Heart right ventricle (tissue), 16 donors: ENCODE measurements at regions not wholly inside any gene's neighbourhood (a gene's known extent, or its start where the extent isn't known, plus 50 kb on each side); places are given as distances from the start of the nearest gene placed in this dataset.

ENCODE experiments used
- ATAC-seq, 8 donors: fragments of 200-7000 bp; cut with Tn5 transposase; one replicate each; pipeline ENCODE4 v1.9.1; 2020; ENCODE audit warnings: mild to moderate bottlenecking in 8 of 8, moderate library complexity in 8 of 8, moderate number of reproducible peaks in 1 of 8
- DNase-seq, 2 donors: peaks; one replicate each; pipeline ENCODE4 v3.0.0-alpha.2; 2020
- H3K27ac ChIP-seq, 10 donors: fragments of 200-600 bp; sonication (generic) in 2 of 10; one replicate each; pipeline versions ENCODE4 v1.5.0 to v1.8.0; 2020 to 2022; ENCODE audit warnings: mild to moderate bottlenecking in 3 of 10
- H3K27me3 ChIP-seq, 7 donors: fragments of 200-600 bp; one replicate each; pipeline ENCODE4 v1.8.0; 2021 to 2022; ENCODE audit warnings: mild to moderate bottlenecking in 2 of 7
- H3K36me3 ChIP-seq, 9 donors: fragments of 200-600 bp; sonication (generic) in 1 of 9; one replicate each; pipeline versions ENCODE4 v1.5.0 to v1.8.0; 2020 to 2022; ENCODE audit warnings: mild to moderate bottlenecking in 2 of 9
- H3K4me1 ChIP-seq, 9 donors: fragments of 200-600 bp; sonication (generic) in 1 of 9; one replicate each; pipeline versions ENCODE4 v1.5.0 to v1.8.0; 2020 to 2022; ENCODE audit warnings: mild to moderate bottlenecking in 4 of 9
- H3K4me3 ChIP-seq, 10 donors: fragments of 200-600 bp; sonication (generic) in 2 of 10; one replicate each; pipeline versions ENCODE4 v1.5.0 to v1.8.0; 2020 to 2022; ENCODE audit warnings: mild to moderate bottlenecking in 7 of 10, moderate library complexity in 2 of 10
- H3K9me3 ChIP-seq, 11 donors: fragments of 200-600 bp in 10 of 11; sonication (generic) in 2 of 11; one replicate each; pipeline versions ENCODE4 v1.5.0 to v1.8.0; 2013 to 2022; ENCODE audit warnings: mild to moderate bottlenecking in 2 of 11, control low read depth in 1 of 11, moderate library complexity in 1 of 11
- CTCF ChIP-seq, 9 donors: fragments of 200-600 bp; sonication (generic) in 2 of 9; IDR thresholded peaks; one replicate each; pipeline versions ENCODE4 v1.5.0 to v1.8.0; 2021 to 2022; ENCODE audit warnings: antibody characterized with exemption in 9 of 9, mild to moderate bottlenecking in 5 of 9, moderate library complexity in 1 of 9
- WGBS, 2 donors: extraction: QIAGEN DNeasy Blood & Tissue Kit; methylation state at CpG; one replicate each; pipeline ENCODE4 v1.1.7; 2013; ENCODE audit warnings: inconsistent platforms in 1 of 2; 5-methylcytosine and 5-hydroxymethylcytosine counted together
- intact Hi-C, 10 donors: fragments of 100-400 bp; cut with DNase I; formaldehyde crosslinking; loops; one replicate each; pipeline versions ENCODE4 v1.11.1 to v1.14.2; 2022
- donor health status: Arrhythmogenic right ventricular cardiomyopathy.
- donor health status: ischemic (EF 13 %, LVEDD 7.1; RV severe dilation, severe dysfunction).
- donor health status: healthy with polysubstance abuse.
- donor health status: DM: no; HTN: yes; CAD: no.
- donor health status: DM: no; HTN: no; CAD: no.
- donor health status: ischemic (EF 25% LVEDD 6.9; RV normal size, moderate dysfunction).
- donor health status: ischemic (EF 25% LVEDD 5.7; RV mildly dilated, moderate dysfunction).
- donor health status: healthy.
- donor health status: DM: yes; HTN: yes; CAD: no.
- donor health status: Ischemic cardiomyopathy.
- donor health status: ischemic (EF 35%, LVEDD 5.7; RV mildly dilated, moderate dysfunction).
- donor health status: nonischemic (EF 11% LVEDD 7.7; RV severe dilation, severe dysfunction).
- donor health status: DM: yes; HTN: yes; CAD: no.
- donor health status: PGD.
- donor health status: ischemic (EF 29% LVEDD 5.4; RV normal size, mild dysfunction).
- donor health status: nonischemic (EF 23%, LVEDD 6.1; RV moderate dilation, normal function).

DNA sequence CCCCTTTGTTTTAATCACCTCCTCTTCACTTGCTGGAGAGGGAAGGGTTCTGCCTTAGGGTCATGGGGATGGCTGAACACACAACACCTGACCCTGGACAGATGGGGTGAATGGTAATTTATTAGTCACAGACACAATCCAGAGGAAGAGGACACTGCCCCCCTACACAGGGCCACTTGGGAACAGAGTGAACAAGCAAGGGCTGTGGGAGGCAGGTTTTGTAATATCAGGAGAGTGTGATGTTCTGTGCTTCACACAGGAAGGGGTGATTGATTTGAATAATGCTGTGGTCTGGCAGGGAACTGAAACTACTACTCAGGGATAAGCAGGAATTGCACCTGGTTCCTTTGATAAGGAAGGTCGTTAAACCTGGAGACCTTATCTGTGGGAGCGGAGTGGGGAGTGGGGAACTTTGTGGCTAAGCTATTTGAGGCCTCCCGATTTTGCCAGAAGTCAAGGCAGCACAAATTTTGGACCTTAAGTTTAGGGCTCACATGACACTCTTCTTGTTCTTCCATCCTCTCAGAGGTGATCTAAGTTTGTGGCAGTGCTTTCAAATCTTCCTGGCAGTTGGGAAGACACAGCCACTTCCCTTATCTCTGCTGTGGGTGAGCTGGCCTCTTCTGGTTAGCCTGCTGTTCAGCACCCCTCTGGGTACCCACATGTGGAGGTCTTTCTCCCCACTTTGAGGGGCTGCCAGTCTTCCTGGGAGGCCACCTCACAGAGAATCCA is 77.8 kb downstream of the CD164 start:
- no peaks in the 10 kb centered on the region for H3K9me3 ChIP-seq
- no peak for TF ChIP-seq CTCF (IDR thresholded peaks at IDR 0.05)
- H3K4me3 ChIP-seq, result no peak overlapping the region
- WGBS, 2 donors, result 23 to 31% methylated on average over 3 of the region's 3 CpGs
- intact Hi-C loops, result loop anchor here in 3 of 10 donors (5.0 kb wide), 2 partner anchors 58 to 78 kb away; partner anchors contain the start of gene CD164 (in 2 of the 3)
- peak overlapping the region in 3 of 10 donors; percentile 35 to 53 (median 43) for H3K27ac ChIP-seq
- DNase-seq, result no peak
- peaks cover 0 to 44% (median 29%) of the 10 kb centered on the region in 9 donors for H3K4me1 ChIP-seq
- H3K36me3 ChIP-seq, result no peaks in the 10 kb centered on the region
- no peaks in the 10 kb centered on the region for H3K27me3 ChIP-seq
- ATAC-seq, result no peak

- Histone ChIP-seq H3K27ac (peak overlapping the region in 3 of 10 donors; percentile 16 to 53 (median 43)), H3K36me3 (no peaks in the 10 kb centered on the region), H3K4me1 (peaks cover 0 to 49% (median 33%) of the 10 kb centered on the region in 9 donors), H3K9me3 (no peaks in the 10 kb centered on the region), H3K4me3 (no peak overlapping the region), H3K27me3 (no peaks in the 10 kb centered on the region)
- WGBS, 2 donors, result 57 to 63% methylated on average over 6 of the region's 6 CpGs
- ATAC-seq (no peak), DNase-seq (no peak)
- intact Hi-C loops, result loop anchor here in 2 of 10 donors (5.0 kb wide), 1 partner anchor 79 kb away; the partner anchor contains the start of gene CD164 (in 2 of the 2)
- no peak for TF ChIP-seq CTCF (IDR thresholded peaks at IDR 0.05)
Measured at GRCh38 chr6:109303640-109304283, 78.5 kb downstream of the CD164 start.

- Histone ChIP-seq H3K36me3 (no peaks in the 10 kb centered on the region), H3K4me1 (peaks cover 0 to 48% (median 33%) of the 10 kb centered on the region in 9 donors), H3K27ac (no peak overlapping the region), H3K9me3 (no peaks in the 10 kb centered on the region), H3K27me3 (no peaks in the 10 kb centered on the region), H3K4me3 (no peak overlapping the region)
- 93% methylated on average over 4 of the region's 4 CpGs for WGBS, 2 donors
- no peak for TF ChIP-seq CTCF (IDR thresholded peaks at IDR 0.05)
- DNase-seq (no peak), ATAC-seq (no peak)
- intact Hi-C loops, result loop anchor here in 2 of 10 donors (5.0 kb wide), 1 partner anchor 79 kb away; the partner anchor contains the start of gene CD164 (in 2 of the 2)
Measured at GRCh38 chr6:109303164-109303563, 79.1 kb downstream of the CD164 start.

- no peak for DNase-seq
- intact Hi-C loops, result loop anchor here in 2 of 10 donors (5.0 kb wide), 1 partner anchor 80 kb away; the partner anchor contains the start of gene CD164 (in 2 of the 2)
- Histone ChIP-seq H3K27me3 (no peaks in the 10 kb centered on the region), H3K4me1 (peaks cover 0 to 53% (median 33%) of the 10 kb centered on the region in 9 donors), H3K36me3 (no peaks in the 10 kb centered on the region), H3K27ac (peak overlapping the region in 3 of 10 donors; percentile 79 to 87 (median 86)), H3K4me3 (no peak overlapping the region), H3K9me3 (no peaks in the 10 kb centered on the region)
- TF ChIP-seq CTCF (IDR thresholded peaks at IDR 0.05), result no peak
- WGBS, 2 donors, result 93 to 94% methylated on average over 4 of the region's 4 CpGs
- ATAC-seq, result no peak
Measured at GRCh38 chr6:109302176-109302575, 80.1 kb downstream of the CD164 start.
